K562 (cell line): ENCODE measurements at regions not wholly inside any gene's neighbourhood (a gene's known extent, or its start where the extent isn't known, plus 50 kb on each side); places are given as distances from the start of the nearest gene placed in this dataset.

Experiments used
- ADNP ChIP-seq: fragments of 200-800 bp; sonication (Bioruptor generic); IDR thresholded peaks from 2 replicates; pipeline ENCODE4 v1.6.1; 2016; ENCODE audit warnings: missing genetic modification characterization, missing compliant biosample characterization
- CEBPB ChIP-seq: fragments of 450-650 bp; IDR thresholded peaks from 2 replicates; pipeline ENCODE4 v1.6.1; 2016; ENCODE audit warnings: missing genetic modification characterization, missing compliant biosample characterization
- POLR2A ChIP-seq: fragments of 450-650 bp; conservative IDR thresholded peaks from 2 replicates; pipeline ENCODE4 v1.6.1; 2016
- SMAD1 ChIP-seq: fragments of 150-350 bp; IDR thresholded peaks from 2 replicates; pipeline ENCODE4 v1.6.1; 2014; ENCODE audit warnings: low read length, low read depth; ENCODE audit not compliant: partially characterized antibody
- SMARCA4 ChIP-seq: fragments of 450-650 bp; IDR thresholded peaks from 2 replicates; pipeline ENCODE4 v1.6.1; 2016
- SMARCC2 ChIP-seq: fragments of 450-650 bp; IDR thresholded peaks from 2 replicates; pipeline ENCODE4 v1.6.1; 2017; ENCODE audit warnings: antibody characterized with exemption, moderate library complexity, mild to moderate bottlenecking, low read depth
- ZNF780A ChIP-seq: fragments of 250-450 bp; sonication (Bioruptor Pico); IDR thresholded peaks from 2 replicates; pipeline ENCODE4 v1.5.0; 2021; ENCODE audit warnings: mild to moderate bottlenecking
- ZNF785 ChIP-seq: fragments of 250-450 bp; sonication (Bioruptor Pico); IDR thresholded peaks from 2 replicates; pipeline ENCODE4 v1.4.0; 2020; ENCODE audit warnings: mild to moderate bottlenecking
- TF ChIP-seq, protein P1 (sequence below): fragments of 450-650 bp; formaldehyde crosslinking; IDR thresholded peaks from 2 replicates; pipeline ENCODE4 v1.4.0; 2020; ENCODE audit warnings: mild to moderate bottlenecking, mixed read lengths
- TF ChIP-seq, protein P2 (sequence below): fragments of 150-350 bp; IDR thresholded peaks from 2 replicates; pipeline ENCODE4 v1.6.1; 2014; ENCODE audit warnings: low read depth, mild to moderate bottlenecking, low read length, borderline replicate concordance

DNA sequence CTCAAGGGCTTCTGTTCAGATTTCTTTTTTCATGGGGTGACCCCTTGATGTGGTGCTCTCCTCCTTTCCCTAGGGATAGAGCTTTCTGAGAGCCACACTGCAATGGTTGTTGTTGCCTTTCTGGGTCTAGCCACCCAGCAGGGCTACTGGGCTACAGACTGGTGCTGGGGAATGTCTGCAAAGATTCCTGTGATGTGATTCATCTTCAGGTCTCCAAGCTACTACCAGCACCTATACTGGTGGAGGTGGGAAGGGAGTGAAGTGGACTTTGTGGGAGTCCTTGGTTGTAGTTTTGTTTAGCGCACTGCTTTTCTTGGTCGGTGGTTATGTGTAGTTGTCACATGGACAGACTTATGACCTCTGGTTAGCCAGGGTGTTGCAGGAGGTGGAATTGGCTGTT lies 392.3 kb upstream of the CNTN6 start:
- no peak for TF ChIP-seq SMARCA4
- TF ChIP-seq ADNP (tag) = no peak
- no peak for TF ChIP-seq SMARCC2
- TF ChIP-seq ZNF780A (CRISPR knock-in tag) = no peak
- TF ChIP-seq, protein P1, sequence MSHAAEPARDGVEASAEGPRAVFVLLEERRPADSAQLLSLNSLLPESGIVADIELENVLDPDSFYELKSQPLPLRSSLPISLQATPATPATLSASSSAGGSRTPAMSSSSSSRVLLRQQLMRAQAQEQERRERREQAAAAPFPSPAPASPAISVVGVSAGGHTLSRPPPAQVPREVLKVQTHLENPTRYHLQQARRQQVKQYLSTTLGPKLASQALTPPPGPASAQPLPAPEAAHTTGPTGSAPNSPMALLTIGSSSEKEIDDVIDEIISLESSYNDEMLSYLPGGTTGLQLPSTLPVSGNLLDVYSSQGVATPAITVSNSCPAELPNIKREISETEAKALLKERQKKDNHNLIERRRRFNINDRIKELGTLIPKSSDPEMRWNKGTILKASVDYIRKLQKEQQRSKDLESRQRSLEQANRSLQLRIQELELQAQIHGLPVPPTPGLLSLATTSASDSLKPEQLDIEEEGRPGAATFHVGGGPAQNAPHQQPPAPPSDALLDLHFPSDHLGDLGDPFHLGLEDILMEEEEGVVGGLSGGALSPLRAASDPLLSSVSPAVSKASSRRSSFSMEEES = no peak
- TF ChIP-seq SMAD1 = no peak
- no peak for TF ChIP-seq CEBPB (tag)
- TF ChIP-seq, protein P2, sequence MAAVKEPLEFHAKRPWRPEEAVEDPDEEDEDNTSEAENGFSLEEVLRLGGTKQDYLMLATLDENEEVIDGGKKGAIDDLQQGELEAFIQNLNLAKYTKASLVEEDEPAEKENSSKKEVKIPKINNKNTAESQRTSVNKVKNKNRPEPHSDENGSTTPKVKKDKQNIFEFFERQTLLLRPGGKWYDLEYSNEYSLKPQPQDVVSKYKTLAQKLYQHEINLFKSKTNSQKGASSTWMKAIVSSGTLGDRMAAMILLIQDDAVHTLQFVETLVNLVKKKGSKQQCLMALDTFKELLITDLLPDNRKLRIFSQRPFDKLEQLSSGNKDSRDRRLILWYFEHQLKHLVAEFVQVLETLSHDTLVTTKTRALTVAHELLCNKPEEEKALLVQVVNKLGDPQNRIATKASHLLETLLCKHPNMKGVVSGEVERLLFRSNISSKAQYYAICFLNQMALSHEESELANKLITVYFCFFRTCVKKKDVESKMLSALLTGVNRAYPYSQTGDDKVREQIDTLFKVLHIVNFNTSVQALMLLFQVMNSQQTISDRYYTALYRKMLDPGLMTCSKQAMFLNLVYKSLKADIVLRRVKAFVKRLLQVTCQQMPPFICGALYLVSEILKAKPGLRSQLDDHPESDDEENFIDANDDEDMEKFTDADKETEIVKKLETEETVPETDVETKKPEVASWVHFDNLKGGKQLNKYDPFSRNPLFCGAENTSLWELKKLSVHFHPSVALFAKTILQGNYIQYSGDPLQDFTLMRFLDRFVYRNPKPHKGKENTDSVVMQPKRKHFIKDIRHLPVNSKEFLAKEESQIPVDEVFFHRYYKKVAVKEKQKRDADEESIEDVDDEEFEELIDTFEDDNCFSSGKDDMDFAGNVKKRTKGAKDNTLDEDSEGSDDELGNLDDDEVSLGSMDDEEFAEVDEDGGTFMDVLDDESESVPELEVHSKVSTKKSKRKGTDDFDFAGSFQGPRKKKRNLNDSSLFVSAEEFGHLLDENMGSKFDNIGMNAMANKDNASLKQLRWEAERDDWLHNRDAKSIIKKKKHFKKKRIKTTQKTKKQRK = no peak
- no peak for TF ChIP-seq POLR2A
- TF ChIP-seq ZNF785 (CRISPR knock-in tag) = no peak
